ENCODE measurements at regions not wholly inside any gene's neighbourhood (a gene's known extent, or its start where the extent isn't known, plus 50 kb on each side); places are given as distances from the start of the nearest gene placed in this dataset.

- intact Hi-C loops (cut with DNase I), result no loop called here
- H3K9me3 ChIP-seq, result no peaks in the 10 kb centered on the region
- no peak overlapping the region for H3K27ac ChIP-seq (replicated peaks in 1 of 4)
- peaks cover 0 to 40% (median 35%) of the 10 kb centered on the region in 4 donors for H3K4me1 ChIP-seq
- DNase-seq (ENCODE audit: extremely low spot score), result no peak
- 62% methylated on average over 4 of the region's 4 CpGs for WGBS
- H3K36me3 ChIP-seq, result no peaks in the 10 kb centered on the region
- no peak overlapping the region for H3K4me3 ChIP-seq
- no peaks in the 10 kb centered on the region for H3K27me3 ChIP-seq
- no peak for TF ChIP-seq EP300 (IDR thresholded peaks at IDR 0.05)
- no peak for TF ChIP-seq POLR2AphosphoS5 (IDR thresholded peaks at IDR 0.05)
Measured at GRCh38 chrX:133474574-133474973, 59.3 kb upstream of the GPC4 start.

GRCh38 chrX:133473451-133473850 is 58.2 kb upstream of the GPC4 start:
- peaks cover 0 to 40% (median 35%) of the 10 kb centered on the region in 4 donors for H3K4me1 ChIP-seq
- H3K36me3 ChIP-seq, result no peaks in the 10 kb centered on the region
- no peaks in the 10 kb centered on the region for H3K27me3 ChIP-seq
- intact Hi-C loops (cut with DNase I), result no loop called here
- H3K9me3 ChIP-seq, result no peaks in the 10 kb centered on the region
- TF ChIP-seq CTCF (IDR thresholded peaks at IDR 0.05) (no peak), POLR2A (IDR thresholded peaks at IDR 0.05; ENCODE audit: low read depth) (no peak), EP300 (IDR thresholded peaks at IDR 0.05) (no peak), POLR2AphosphoS5 (IDR thresholded peaks at IDR 0.05) (no peak)
- no peak for DNase-seq (ENCODE audit: extremely low spot score)
- no peak overlapping the region for H3K27ac ChIP-seq (replicated peaks in 1 of 4)
- no peak overlapping the region for H3K4me3 ChIP-seq

GRCh38 chrX:133468051-133468450 is 52.8 kb upstream of the GPC4 start:
- no peaks in the 10 kb centered on the region for H3K9me3 ChIP-seq
- no peak for TF ChIP-seq CTCF (IDR thresholded peaks at IDR 0.05)
- TF ChIP-seq POLR2AphosphoS5 (IDR thresholded peaks at IDR 0.05), result no peak
- no peak for TF ChIP-seq EP300 (IDR thresholded peaks at IDR 0.05)
- no peak for TF ChIP-seq POLR2A (IDR thresholded peaks at IDR 0.05; ENCODE audit: low read depth)
- H3K4me1 ChIP-seq, result no peaks in the 10 kb centered on the region
- DNase-seq (ENCODE audit: extremely low spot score), result no peak
- no peaks in the 10 kb centered on the region for H3K27me3 ChIP-seq
- H3K36me3 ChIP-seq, result no peaks in the 10 kb centered on the region
- H3K27ac ChIP-seq (replicated peaks in 1 of 4), result no peak overlapping the region
- no peak overlapping the region for H3K4me3 ChIP-seq
- WGBS, result 83% methylated on average over 3 of the region's 3 CpGs
- intact Hi-C loops (cut with DNase I), result no loop called here

- Histone ChIP-seq H3K27me3 (no peaks in the 10 kb centered on the region), H3K4me3 (no peak overlapping the region), H3K36me3 (no peaks in the 10 kb centered on the region), H3K9me3 (no peaks in the 10 kb centered on the region), H3K27ac (replicated peaks in 1 of 4) (no peak overlapping the region), H3K4me1 (no peaks in the 10 kb centered on the region)
- no peak for TF ChIP-seq POLR2AphosphoS5 (IDR thresholded peaks at IDR 0.05)
- TF ChIP-seq EP300 (IDR thresholded peaks at IDR 0.05), result no peak
- TF ChIP-seq CTCF (IDR thresholded peaks at IDR 0.05), result no peak
- TF ChIP-seq POLR2A (IDR thresholded peaks at IDR 0.05; ENCODE audit: low read depth), result no peak
- 70% methylated on average over 1 of the region's 1 CpG for WGBS
- intact Hi-C loops (cut with DNase I), result no loop called here
- no peak for DNase-seq (ENCODE audit: extremely low spot score)
Measured at GRCh38 chrX:133465254-133465653, 50.0 kb upstream of the GPC4 start.

Measured in esophagus muscularis mucosa (tissue), 4 donors.